Activated B cell treated with CpG ODN at 0.5 μM for 24 hours (primary cell): ENCODE measurements at regions not wholly inside any gene's neighbourhood (a gene's known extent, or its start where the extent isn't known, plus 50 kb on each side); places are given as distances from the start of the nearest gene placed in this dataset.

Experiments used
- ATAC-seq: fragments of 200-7000 bp; cut with Tn5 transposase; one replicate; pipeline ENCODE4 v1.10.0; 2021; ENCODE audit warnings: low read depth, mild to moderate bottlenecking, moderate library complexity
- CTCF ChIA-PET: fragments of 350-600 bp; sonication (Branson Sonifier 250); formaldehyde crosslinking; loops from one replicate; lab custom pipeline; 2021; ENCODE audit warnings: antibody characterized with exemption; lab: Charles Lee
- POLR2A ChIA-PET: fragments of 350-600 bp; sonication (Branson Sonifier 250); formaldehyde crosslinking; loops from one replicate; lab custom pipeline; 2021; ENCODE audit warnings: antibody characterized with exemption; lab: Charles Lee
- DNase-seq: peaks from one replicate; pipeline ENCODE4 v3.0.0; 2022
- H3K27ac Mint-ChIP-seq: one replicate; pipeline ENCODE4 v1.8.0; 2020; ENCODE audit warnings: mixed read lengths
- H3K27me3 Mint-ChIP-seq: one replicate; pipeline ENCODE4 v1.8.0; 2021; ENCODE audit warnings: mixed read lengths
- H3K36me3 Mint-ChIP-seq: one replicate; pipeline ENCODE4 v1.8.0; 2021; ENCODE audit warnings: low read depth, mixed read lengths
- H3K4me1 Mint-ChIP-seq: one replicate; pipeline ENCODE4 v1.8.0; 2021; ENCODE audit warnings: mixed read lengths
- H3K4me3 Mint-ChIP-seq: one replicate; pipeline ENCODE4 v1.8.0; 2020; ENCODE audit warnings: mild to moderate bottlenecking, mixed read lengths
- H3K9me3 Mint-ChIP-seq: one replicate; pipeline ENCODE4 v1.8.0; 2020; ENCODE audit warnings: mixed read lengths
- intact Hi-C: fragments of 100-400 bp; cut with micrococcal nuclease; formaldehyde crosslinking; loops from one replicate; pipeline ENCODE4 v1.15.1; 2024
- TF ChIP-seq, protein P1 (sequence below): fragments of 200-600 bp; IDR thresholded peaks from one replicate; pipeline ENCODE4 v1.8.0; 2022; ENCODE audit warnings: antibody characterized with exemption, mild to moderate bottlenecking

DNA sequence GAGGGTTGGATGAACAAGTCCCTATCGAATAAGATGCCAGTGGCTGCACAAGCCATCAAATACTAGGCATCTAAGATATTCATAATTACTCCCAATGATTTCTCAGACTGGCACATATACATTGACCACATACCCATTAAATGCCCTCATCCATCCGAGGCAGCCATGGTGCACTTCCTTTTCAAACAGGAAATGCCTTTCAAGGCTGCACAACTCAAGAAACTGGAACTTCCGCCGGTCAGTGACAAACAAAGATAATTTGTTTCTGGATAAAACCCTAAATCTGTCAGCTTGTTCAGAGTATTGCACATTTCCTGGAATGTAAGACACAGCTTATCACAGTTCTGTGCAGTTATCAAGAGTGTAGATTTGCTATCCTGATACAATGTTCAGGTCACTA, 203.7 kb downstream of the RMST start:
- peaks cover 5% of the 10 kb centered on the region for H3K9me3 Mint-ChIP-seq
- no peak overlapping the region for H3K27ac Mint-ChIP-seq
- no peaks in the 10 kb centered on the region for H3K36me3 Mint-ChIP-seq
- no peaks in the 10 kb centered on the region for H3K27me3 Mint-ChIP-seq
- no peaks in the 10 kb centered on the region for H3K4me1 Mint-ChIP-seq
- CTCF ChIA-PET: no interaction called here
- TF ChIP-seq, protein P1, sequence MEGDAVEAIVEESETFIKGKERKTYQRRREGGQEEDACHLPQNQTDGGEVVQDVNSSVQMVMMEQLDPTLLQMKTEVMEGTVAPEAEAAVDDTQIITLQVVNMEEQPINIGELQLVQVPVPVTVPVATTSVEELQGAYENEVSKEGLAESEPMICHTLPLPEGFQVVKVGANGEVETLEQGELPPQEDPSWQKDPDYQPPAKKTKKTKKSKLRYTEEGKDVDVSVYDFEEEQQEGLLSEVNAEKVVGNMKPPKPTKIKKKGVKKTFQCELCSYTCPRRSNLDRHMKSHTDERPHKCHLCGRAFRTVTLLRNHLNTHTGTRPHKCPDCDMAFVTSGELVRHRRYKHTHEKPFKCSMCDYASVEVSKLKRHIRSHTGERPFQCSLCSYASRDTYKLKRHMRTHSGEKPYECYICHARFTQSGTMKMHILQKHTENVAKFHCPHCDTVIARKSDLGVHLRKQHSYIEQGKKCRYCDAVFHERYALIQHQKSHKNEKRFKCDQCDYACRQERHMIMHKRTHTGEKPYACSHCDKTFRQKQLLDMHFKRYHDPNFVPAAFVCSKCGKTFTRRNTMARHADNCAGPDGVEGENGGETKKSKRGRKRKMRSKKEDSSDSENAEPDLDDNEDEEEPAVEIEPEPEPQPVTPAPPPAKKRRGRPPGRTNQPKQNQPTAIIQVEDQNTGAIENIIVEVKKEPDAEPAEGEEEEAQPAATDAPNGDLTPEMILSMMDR: no peak
- no peak for DNase-seq
- intact Hi-C loops: no loop called here
- no peak overlapping the region for H3K4me3 Mint-ChIP-seq
- no peak for ATAC-seq
- POLR2A ChIA-PET: no interaction called here

DNA sequence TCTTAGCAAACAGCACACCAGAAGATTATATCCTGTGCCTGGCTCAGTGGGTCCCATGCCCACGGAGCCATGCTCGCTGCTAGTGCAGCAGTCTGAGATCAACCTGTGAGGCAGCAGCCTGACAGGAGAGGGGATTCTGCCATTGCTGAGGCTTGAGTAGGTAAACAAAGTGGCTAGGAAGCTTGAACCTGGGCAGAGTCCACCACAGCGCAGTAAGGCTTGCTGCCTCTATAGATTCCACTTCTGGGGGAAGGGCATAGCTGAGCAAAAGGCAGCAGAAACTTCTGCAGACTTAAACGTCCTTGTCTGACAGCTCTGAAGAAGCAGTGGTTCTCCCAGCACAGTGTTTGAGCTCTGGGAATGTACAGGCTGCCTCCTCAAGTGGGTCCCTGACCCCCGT, 210.3 kb downstream of the RMST start:
- TF ChIP-seq, protein P1: no peak
- ChIA-PET POLR2A (no interaction called here), CTCF (no interaction called here)
- Mint-ChIP-seq H3K4me3 (no peak overlapping the region), H3K4me1 (no peaks in the 10 kb centered on the region), H3K36me3 (no peaks in the 10 kb centered on the region), H3K9me3 (peaks cover 6% of the 10 kb centered on the region), H3K27me3 (no peaks in the 10 kb centered on the region), H3K27ac (no peak overlapping the region)
- ATAC-seq: no peak
- intact Hi-C loops: no loop called here
- DNase-seq: no peak

DNA sequence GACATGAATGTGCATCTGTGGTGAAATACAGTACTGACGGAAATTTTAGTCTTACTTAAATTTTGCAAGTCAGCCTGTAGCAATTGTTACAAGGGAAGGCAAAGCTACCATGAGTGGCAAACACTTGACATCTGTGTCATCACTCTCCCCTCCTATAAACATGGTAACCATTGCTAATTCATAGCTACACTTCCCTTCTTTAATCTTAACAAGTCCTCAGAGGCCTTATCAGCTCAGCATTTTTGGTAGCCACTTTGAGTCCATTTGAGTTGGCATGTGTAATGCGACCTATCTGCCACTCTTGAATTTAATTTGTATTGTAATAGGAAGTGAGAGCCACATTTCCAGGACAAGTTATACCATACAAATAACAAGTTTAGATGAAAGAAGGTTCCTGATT, 218.1 kb downstream of the RMST start:
- ChIA-PET CTCF (no interaction called here), POLR2A (no interaction called here)
- Mint-ChIP-seq H3K4me3 (no peak overlapping the region), H3K27me3 (no peaks in the 10 kb centered on the region), H3K9me3 (peaks cover 3% of the 10 kb centered on the region), H3K36me3 (no peaks in the 10 kb centered on the region), H3K4me1 (no peaks in the 10 kb centered on the region), H3K27ac (no peak overlapping the region)
- TF ChIP-seq, protein P1: no peak
- no peak for DNase-seq
- intact Hi-C loops: no loop called here
- ATAC-seq: no peak

DNA sequence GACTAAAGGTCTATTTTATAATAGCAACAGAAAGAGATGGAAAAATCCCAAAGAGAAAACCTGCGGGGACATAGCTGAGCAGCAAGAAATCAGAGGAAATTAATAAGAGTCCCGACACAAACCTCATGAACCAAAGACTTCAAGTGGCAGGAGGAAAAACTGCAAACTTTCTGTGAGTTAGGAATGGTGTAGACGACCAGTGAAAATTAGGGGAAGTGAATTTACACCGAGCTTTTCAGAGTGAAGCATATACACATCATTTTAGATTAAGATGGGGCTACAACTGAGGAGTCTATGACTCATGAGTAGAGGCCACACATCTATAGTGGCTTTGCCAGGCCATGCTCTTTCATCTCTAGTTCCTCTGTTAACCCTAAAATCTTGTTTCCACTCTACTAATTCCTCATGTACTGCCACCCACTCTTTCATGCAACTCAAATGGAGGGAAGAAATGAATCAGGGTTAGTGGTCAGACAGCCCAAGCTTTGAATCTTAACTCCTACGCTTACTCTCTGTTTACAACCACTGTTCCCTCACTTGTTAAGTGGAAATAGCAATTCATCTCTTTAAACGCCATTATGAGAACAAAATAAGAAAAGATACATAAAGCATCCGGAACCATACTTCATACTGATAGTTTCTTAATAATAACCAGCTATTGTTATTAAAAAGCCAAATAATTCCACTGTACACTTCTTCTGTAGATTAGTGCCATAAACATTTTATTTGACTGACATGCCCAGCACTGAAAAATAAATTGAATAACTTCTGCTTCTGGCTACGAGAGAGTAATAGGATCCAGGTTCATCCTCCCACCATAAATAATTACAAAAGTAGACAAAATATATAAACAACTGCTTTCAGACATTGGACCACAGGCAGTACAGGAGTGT, 219.3 kb downstream of the RMST start:
- POLR2A ChIA-PET: no interaction called here

DNA sequence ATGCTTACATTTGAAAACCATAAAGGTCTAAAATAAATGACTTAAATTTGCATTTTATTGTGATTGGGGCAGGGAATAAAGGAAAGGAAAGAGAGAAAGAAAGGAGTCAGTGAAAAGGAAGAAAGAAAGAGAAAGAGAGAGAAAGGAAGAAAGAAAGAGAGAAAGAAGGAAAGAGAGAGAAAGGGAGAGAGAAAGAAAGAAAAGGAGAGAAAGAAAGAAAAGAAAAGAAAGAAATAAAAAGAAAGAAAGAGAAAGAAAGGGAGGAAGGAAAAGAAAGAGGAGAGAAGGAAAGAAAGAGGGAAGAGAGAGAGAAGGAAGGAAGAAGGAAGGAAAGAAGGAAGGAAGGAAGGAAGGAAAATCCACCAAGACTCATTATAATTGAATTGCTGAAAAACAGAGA, 222.8 kb downstream of the RMST start:
- TF ChIP-seq, protein P1: no peak
- ChIA-PET POLR2A (no interaction called here), CTCF (no interaction called here)
- Mint-ChIP-seq H3K27ac (no peak overlapping the region), H3K4me3 (no peak overlapping the region), H3K4me1 (no peaks in the 10 kb centered on the region), H3K9me3 (peaks cover 4% of the 10 kb centered on the region), H3K36me3 (no peaks in the 10 kb centered on the region), H3K27me3 (no peaks in the 10 kb centered on the region)
- DNase-seq: no peak
- no peak for ATAC-seq
- intact Hi-C loops: no loop called here

More for the DNA sequence above, 219.3 kb downstream of the RMST start:
- intact Hi-C loops: no loop called here
- H3K4me3 Mint-ChIP-seq: no peak overlapping the region
- CTCF ChIA-PET: no interaction called here
- TF ChIP-seq, protein P1: no peak
- no peaks in the 10 kb centered on the region for H3K27me3 Mint-ChIP-seq
- H3K36me3 Mint-ChIP-seq: no peaks in the 10 kb centered on the region
- H3K27ac Mint-ChIP-seq: no peak overlapping the region
- DNase-seq (no peak), ATAC-seq (no peak)
- H3K4me1 Mint-ChIP-seq: no peaks in the 10 kb centered on the region
- H3K9me3 Mint-ChIP-seq: peaks cover 3% of the 10 kb centered on the region
